ENCODE measurements at regions not wholly inside any gene's neighbourhood (a gene's known extent, or its start where the extent isn't known, plus 50 kb on each side); places are given as distances from the start of the nearest gene placed in this dataset.

DNA sequence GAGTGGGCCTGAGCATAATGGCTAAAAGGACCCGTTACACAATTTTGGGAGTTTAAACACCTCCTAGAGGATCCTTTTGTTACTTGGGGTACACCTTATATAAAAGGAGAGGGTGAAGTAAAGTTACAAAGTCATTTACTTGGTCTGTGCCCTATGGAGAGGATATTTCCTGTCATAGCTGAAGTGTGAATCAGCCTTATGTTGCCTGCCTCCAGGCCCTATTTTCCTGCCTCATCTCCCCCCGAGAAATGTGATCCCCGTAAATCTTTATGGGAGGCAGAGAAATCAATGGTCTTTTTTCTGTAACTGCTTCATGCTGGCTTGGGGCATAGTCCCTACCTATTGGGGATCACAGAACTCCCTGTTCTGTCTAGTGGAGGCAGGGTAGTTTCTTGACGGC is 906.6 kb downstream of the DSC3 start:
- TF ChIP-seq, protein P1, sequence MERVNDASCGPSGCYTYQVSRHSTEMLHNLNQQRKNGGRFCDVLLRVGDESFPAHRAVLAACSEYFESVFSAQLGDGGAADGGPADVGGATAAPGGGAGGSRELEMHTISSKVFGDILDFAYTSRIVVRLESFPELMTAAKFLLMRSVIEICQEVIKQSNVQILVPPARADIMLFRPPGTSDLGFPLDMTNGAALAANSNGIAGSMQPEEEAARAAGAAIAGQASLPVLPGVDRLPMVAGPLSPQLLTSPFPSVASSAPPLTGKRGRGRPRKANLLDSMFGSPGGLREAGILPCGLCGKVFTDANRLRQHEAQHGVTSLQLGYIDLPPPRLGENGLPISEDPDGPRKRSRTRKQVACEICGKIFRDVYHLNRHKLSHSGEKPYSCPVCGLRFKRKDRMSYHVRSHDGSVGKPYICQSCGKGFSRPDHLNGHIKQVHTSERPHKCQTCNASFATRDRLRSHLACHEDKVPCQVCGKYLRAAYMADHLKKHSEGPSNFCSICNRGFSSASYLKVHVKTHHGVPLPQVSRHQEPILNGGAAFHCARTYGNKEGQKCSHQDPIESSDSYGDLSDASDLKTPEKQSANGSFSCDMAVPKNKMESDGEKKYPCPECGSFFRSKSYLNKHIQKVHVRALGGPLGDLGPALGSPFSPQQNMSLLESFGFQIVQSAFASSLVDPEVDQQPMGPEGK (CRISPR knock-in tag; IDR thresholded peaks at IDR 0.05; ENCODE audit: borderline replicate concordance): no peak
- TF ChIP-seq ZNF70 (CRISPR knock-in tag; IDR thresholded peaks at IDR 0.05) (no peak), ZFP30 (CRISPR knock-in tag; IDR thresholded peaks at IDR 0.05) (no peak), ARNTL (CRISPR knock-in tag; IDR thresholded peaks at IDR 0.05; ENCODE audit: borderline replicate concordance, low read depth) (no peak), ZC3H10 (CRISPR knock-in tag; IDR thresholded peaks at IDR 0.05) (no peak), ZNF565 (CRISPR knock-in tag; conservative IDR thresholded peaks at IDR 0.05; ENCODE audit: low read depth) (no peak)
- TF ChIP-seq, protein P2, sequence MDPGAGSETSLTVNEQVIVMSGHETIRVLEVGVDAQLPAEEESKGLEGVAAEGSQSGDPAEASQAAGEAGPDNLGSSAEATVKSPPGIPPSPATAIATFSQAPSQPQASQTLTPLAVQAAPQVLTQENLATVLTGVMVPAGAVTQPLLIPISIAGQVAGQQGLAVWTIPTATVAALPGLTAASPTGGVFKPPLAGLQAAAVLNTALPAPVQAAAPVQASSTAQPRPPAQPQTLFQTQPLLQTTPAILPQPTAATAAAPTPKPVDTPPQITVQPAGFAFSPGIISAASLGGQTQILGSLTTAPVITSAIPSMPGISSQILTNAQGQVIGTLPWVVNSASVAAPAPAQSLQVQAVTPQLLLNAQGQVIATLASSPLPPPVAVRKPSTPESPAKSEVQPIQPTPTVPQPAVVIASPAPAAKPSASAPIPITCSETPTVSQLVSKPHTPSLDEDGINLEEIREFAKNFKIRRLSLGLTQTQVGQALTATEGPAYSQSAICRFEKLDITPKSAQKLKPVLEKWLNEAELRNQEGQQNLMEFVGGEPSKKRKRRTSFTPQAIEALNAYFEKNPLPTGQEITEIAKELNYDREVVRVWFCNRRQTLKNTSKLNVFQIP (CRISPR knock-in tag; IDR thresholded peaks at IDR 0.05; ENCODE audit: borderline replicate concordance, low read depth): no peak
- TF ChIP-seq, protein P3, sequence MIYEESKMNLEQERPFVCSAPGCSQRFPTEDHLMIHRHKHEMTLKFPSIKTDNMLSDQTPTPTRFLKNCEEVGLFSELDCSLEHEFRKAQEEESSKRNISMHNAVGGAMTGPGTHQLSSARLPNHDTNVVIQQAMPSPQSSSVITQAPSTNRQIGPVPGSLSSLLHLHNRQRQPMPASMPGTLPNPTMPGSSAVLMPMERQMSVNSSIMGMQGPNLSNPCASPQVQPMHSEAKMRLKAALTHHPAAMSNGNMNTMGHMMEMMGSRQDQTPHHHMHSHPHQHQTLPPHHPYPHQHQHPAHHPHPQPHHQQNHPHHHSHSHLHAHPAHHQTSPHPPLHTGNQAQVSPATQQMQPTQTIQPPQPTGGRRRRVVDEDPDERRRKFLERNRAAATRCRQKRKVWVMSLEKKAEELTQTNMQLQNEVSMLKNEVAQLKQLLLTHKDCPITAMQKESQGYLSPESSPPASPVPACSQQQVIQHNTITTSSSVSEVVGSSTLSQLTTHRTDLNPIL (CRISPR knock-in tag; IDR thresholded peaks at IDR 0.05; ENCODE audit: low read depth): no peak

Data from SK-N-SH treated with all-trans-retinoic acid at 6 μM for 48 hours (cell line).